K562 (cell line): ENCODE measurements at regions not wholly inside any gene's neighbourhood (a gene's known extent, or its start where the extent isn't known, plus 50 kb on each side); places are given as distances from the start of the nearest gene placed in this dataset.

Experiments used
- ARNT ChIP-seq, 2 experiments: fragments of 450-650 bp; IDR thresholded peaks; 2 replicates each; pipeline ENCODE4 v1.6.1; 2016; ENCODE audit warnings: mild to moderate bottlenecking in 1 of 2
- BACH1 ChIP-seq: fragments of 200-800 bp; sonication (Bioruptor generic); IDR thresholded peaks from 2 replicates; pipeline ENCODE4 v1.6.1; 2016; ENCODE audit warnings: missing genetic modification characterization, missing compliant biosample characterization
- C11orf30 ChIP-seq: fragments of 450-650 bp; IDR thresholded peaks from 2 replicates; pipeline ENCODE4 v1.6.1; 2016; ENCODE audit warnings: low read depth, mild to moderate bottlenecking
- CBX8 ChIP-seq: fragments of 200-600 bp; sonication (generic); IDR thresholded peaks from 2 replicates; pipeline ENCODE4 v1.6.1; 2012; ENCODE audit warnings: borderline replicate concordance, mixed run types, low read depth, mild to moderate bottlenecking, moderate library complexity, mixed read lengths, low read length, control low read depth, inconsistent platforms; ENCODE audit not compliant: poor library complexity, severe bottlenecking; ENCODE audit errors: extremely low read depth
- MTF1 ChIP-seq: fragments of 250-450 bp; sonication (Bioruptor Pico); IDR thresholded peaks from 2 replicates; pipeline ENCODE4 v1.9.0; 2021; ENCODE audit warnings: moderate library complexity, mild to moderate bottlenecking, inconsistent platforms, borderline replicate concordance
- ZBTB40 ChIP-seq, 2 experiments: fragments of 450-650 bp in 1 of 2; sonication (generic) in 1 of 2; formaldehyde crosslinking in 1 of 2; IDR thresholded peaks; 2 replicates each; pipeline versions ENCODE4 v1.7.1 to v1.9.0; 2016 to 2022; ENCODE audit warnings: inconsistent platforms in 1 of 2, mild to moderate bottlenecking in 1 of 2, missing genetic modification reagents in 1 of 2
- ZNF239 ChIP-seq: fragments of 250-450 bp; sonication (Bioruptor Pico); IDR thresholded peaks from 2 replicates; pipeline ENCODE4 v1.4.0; 2020; ENCODE audit warnings: mild to moderate bottlenecking
- ZNF318 ChIP-seq, 2 experiments: fragments of 450-650 bp; IDR thresholded peaks; 2 replicates each; pipeline ENCODE4 v1.6.1; 2016; ENCODE audit warnings: mild to moderate bottlenecking in 2 of 2, borderline replicate concordance in 1 of 2, low read depth in 1 of 2, moderate library complexity in 1 of 2

GRCh38 chr17:71360301-71360700, 760.5 kb upstream of the SOX9 start (continued):
- TF ChIP-seq ZBTB40 (IDR thresholded peaks at IDR 0.05) (no peak), ZBTB40 (CRISPR knock-in tag; IDR thresholded peaks at IDR 0.05) (no peak), ARNT (IDR thresholded peaks at IDR 0.05) (no peak), MTF1 (CRISPR knock-in tag) (no peak), ZNF239 (CRISPR knock-in tag) (no peak), BACH1 (no peak), C11orf30 (no peak), CBX8 (no peak), ZNF318 (IDR thresholded peaks at IDR 0.05; ENCODE audit: borderline replicate concordance in 1 of 2, low read depth in 1 of 2) (no peak)
